DMS 273 treated with DMSO at 0.1 percent for 48 hours (cell line): ENCODE measurements at regions not wholly inside any gene's neighbourhood (a gene's known extent, or its start where the extent isn't known, plus 50 kb on each side); places are given as distances from the start of the nearest gene placed in this dataset.
"Not testable (repeated sequence)": the region's sequence is repeated elsewhere in the genome, so short reads cannot be mapped to it uniquely, and the experiment has no call there.

ENCODE experiments used
- DNase-seq: peaks from one replicate; lab custom pipeline; 2025; lab: John Stamatoyannopoulos, UW

DNA sequence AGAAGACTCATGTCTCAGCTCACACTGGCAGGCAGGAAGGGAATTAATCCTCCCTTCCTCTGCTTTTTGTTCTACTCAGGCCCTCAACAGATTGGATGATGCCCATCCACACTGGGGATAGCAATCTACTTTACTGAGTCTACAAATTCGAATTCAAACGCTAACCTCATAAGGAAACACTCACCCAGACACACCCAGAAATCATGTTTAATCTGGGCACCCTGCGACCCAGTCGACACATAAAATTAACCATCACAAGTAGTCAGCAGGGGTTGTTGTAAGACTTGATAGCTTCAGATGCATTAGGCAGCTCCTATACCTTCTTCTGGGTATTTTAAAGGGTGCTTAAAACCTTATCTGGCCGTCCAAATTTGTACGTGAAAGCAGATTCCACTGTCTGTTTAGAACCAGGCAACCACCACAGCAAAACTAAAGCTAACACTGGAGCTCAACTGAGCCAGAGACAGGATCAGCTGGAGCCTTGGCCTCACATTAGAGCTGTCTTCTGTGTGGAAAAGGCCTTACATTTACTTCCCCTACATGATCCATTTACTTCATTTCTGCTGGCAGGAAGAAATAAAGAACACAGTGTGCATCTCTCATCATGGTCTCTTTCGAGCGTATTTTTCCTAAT lies 407.3 kb upstream of the PPP2R3A start:
- no peak for DNase-seq

DNA sequence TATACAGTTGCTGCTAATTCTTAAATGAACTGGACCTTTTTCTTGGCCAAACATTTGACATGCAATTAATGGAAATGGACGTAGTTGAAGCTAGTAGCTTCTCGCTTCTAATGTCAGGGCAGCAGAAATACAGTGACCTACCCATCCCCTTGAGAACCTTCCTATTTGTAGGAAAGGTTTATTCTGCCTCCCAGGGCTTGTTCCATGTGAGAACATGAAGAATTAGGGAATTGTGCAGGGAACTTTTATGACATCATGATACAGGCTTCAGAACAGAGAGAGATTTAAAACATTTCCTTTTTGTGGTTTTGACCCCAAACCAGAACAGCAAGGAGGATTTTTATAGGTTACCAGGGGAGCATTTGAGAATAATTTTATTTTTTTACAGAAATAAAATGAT lies 406.6 kb upstream of the PPP2R3A start:
- DNase-seq: no peak

DNA sequence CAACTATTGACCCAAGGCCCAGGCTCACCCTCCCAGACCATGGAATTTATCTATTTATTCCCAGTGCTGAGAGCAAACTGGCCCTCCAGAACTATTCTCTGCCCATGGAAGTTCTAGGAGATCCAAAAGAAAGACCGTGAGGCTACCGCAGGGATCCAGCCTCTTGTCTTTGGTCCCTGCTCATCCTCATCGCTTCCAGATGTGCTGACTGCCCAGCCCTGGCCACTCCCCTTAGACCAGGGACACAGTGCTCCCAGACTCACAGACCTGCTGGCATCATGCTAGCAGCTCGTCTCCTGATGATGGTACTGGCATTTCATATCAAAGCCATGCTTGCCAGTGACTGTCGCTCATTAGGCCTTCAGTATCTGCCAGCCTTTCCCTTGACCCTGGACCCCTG lies 405.7 kb upstream of the PPP2R3A start:
- no peak for DNase-seq

DNA sequence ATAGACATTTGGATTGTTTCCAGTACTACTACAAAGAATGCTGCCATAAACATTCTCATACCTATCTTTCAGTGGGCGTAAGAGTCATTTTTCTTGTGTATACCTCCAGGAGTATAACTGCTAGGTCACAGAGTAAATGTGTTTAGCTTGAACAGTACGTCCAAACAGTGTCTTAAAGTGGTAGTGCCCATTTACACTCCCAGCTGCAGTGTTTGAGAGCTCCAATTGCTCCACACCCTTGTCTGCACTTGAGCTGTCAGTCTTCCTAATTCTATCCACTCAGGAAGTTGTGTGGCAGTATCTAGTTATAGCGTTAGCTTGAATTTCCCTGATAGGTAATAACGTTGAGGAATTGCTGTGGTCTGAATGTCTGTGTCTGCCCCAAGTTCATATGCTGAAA lies 404.7 kb upstream of the PPP2R3A start:
- no peak for DNase-seq

DNA sequence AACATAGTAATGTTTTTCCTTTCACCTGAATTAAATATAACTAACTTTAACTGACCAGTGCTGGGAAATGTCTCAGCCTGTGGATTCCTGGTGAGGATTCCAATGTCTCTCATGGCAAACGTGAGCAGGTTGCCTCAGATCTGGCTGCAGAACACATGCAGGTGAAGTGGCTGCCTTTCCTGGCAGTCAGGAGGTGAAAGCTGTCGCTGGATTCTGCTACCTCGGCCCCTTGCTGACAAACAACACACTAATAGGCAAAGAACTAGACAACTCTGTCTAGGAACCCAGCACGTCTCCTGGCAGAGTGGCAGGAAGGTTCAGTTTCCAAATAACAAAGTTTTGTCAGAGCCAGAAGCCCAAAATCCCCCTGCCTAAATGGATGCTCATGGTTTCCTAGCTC lies 400.8 kb upstream of the PPP2R3A start:
- no peak for DNase-seq

DNA sequence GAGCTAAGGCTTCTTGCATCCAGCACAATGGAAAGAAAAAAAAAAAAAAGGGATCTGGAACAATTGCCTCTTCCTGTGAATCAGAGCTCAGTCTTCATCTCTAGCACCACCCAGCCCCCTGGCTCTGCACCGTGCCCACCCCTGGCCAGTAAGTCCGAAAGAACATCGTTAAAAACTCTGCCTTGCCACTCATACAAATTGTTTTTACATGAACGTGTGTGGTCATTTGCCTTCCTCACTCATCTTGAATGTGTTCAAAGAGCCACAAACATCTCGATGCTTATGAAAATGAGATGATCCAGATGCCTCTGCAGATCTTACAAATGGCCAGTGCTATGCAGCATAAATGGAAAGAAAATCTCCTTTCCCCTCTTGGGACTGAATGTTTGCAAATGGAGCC lies 400.0 kb upstream of the PPP2R3A start:
- DNase-seq: no peak

DNA sequence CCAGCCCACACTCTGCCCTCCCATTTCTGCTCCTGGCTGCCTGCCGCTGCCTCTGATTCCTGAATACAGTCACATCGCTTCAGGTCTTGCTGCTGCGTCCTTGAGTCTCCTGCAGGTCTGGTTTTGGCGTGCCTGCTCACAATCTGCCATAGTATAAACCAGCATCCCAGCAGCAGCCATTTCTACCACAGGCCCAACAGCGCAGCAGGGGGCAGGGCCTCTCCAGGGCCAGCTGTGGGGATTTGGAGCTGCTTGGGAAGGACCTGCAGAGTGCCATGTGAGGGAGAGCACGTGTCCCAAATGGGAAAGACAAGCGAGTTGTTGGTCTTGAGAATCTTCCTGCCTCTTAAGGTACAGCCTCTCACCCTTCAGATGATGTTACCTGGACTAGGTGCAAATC lies 398.3 kb upstream of the PPP2R3A start:
- DNase-seq: no peak

DNA sequence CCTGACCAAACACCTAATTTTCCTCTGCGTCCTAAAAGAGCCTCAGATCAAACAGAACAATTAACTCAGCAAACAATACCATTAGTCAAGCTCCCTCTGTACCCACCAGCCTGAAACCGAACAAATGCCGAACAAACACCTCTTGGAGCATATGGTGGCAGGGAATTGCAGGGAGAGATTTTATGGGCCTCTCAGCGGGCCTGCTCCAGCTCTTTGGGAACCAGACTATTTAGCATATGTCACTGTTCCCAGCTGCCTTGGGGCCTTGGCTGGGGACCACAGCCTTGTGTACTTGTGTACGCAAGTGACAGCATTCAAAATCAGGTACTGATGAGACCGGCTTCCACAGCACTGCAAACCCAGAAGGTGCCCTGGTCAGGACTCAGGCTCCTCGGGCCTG lies 388.8 kb upstream of the PPP2R3A start:
- no peak for DNase-seq

DNA sequence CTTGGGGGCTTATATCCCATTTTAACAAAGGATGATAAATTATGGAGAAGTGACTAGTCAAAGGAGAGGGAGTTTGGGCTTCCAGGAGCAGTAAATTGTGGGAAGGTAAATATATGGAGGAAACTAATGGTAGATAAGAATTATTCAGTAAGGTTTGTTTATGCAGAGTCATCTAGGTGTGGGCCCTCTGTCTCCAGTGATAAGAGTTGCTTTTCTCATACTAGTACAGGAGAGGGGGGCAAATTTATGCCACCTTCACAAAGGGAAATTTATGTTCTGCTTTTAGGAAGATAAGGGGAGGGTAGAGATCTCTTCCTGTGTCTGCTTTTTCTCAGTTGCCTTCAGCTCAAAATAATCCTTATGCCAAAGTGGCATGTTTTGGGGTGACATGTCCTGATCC lies 383.7 kb upstream of the PPP2R3A start:
- no peak for DNase-seq

DNA sequence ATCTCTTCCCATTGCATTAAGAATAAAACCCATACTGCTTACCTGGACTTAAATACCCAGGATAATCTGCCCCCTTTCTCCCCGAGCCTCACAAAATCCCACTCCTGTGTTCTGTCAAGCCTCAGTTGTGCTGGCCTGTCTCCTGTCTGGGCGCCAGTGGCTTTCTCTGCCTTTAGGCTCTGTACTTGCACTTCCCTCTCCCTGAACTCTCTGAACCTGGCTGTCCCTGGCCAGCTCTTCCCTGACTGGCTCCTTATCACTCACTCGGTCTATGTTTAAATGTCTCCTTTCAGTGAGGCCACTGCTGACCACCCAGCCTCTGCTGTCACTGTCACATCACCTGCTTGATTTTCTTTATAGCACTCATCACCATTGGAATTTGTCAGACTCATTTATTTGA lies 382.7 kb upstream of the PPP2R3A start:
- DNase-seq: no peak

DNA sequence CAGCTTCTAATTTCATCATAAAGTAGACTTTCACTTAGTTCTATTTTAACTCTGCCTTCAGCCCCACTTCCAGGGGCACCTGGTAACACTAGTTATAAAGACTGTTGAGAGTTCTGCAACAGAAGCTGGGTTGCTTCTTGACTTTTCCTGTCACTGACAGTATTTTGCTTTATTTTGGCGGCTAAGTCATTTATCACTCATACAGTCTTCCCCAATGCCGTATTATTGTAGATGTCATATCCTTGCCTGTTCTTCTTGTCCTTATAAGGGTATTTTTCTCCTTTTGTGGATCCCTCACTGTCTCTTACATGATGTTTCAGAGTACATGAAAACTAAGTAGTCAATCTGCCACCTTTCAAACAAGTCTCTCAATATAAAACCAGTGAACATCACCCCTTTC lies 369.0 kb upstream of the PPP2R3A start:
- no peak for DNase-seq

DNA sequence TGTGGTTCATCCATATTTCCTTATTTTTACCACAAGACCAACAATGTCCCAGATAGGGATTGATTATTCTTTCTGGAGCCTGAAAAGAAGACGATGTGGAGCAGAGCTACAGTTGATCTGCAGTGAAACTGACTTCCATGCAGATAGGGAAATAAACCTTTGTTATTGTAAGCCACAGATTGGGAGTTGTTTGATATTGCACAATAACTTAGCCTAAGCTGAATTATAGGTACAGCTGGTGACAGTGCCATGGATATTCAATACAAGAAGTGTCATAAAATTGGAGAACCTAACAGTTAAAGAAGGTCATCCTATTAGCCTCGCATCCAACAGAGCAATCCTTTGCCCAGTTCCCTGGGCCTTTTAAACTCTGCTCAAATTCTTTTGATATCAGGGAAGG lies 367.7 kb upstream of the PPP2R3A start:
- no peak for DNase-seq

DNA sequence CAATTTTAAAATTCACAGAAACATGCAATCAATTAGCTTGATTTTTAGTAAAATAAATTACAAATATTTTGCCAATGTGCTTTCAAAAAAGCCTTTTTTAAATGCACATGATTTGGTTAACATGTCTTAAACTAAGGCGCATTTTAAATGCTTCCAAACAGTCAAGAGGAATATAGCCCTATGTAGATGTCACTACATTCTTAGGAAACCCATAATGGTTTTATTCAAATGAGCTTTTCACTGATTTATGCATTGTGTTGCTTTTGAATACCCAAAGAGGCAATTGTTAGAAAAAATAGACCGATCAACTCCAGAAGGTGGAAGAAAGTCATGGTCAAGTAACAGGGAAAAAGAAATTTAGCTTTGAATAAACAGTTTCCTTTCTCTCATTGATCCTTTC lies 366.9 kb upstream of the PPP2R3A start:
- no peak for DNase-seq

DNA sequence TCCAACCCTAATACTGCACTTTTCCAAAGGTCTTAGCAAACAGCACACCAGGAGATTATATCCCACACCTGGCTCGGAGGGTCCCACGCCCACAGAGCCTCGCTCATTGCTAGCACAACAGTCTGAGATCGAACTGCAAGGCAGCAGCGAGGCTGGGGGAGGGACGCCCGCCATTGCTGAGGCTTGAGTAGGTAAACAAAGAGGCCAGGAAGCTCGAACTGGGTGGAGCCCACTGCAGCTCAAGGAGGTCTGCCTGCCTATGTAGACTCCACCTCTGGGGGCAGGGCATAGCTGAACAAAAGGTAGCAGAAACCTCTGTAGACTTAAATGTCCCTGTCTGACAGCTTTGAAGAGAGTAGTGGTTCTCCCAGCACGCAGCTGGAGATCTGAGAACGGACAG lies 361.0 kb upstream of the PPP2R3A start:
- DNase-seq: not testable (repeated sequence)

DNA sequence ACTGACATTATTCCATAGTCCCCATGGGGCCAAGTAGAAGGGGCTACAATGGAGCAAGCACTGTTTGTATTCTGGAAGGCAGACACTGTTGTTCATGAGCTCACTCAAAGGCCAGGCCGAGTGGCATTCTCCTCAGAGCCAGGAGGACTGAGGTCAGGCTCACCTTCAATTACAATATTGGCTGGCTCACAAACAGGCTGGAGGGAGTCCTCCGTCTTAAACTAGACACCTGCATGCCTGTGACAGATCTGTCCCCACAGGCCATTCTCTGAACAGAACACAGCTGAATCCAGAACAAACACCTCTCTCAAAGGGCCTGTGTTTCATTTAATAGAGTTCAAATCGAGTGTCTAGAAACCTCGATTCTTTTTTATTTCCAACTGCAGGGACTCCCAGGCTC lies 347.4 kb upstream of the PPP2R3A start:
- DNase-seq: no peak

DNA sequence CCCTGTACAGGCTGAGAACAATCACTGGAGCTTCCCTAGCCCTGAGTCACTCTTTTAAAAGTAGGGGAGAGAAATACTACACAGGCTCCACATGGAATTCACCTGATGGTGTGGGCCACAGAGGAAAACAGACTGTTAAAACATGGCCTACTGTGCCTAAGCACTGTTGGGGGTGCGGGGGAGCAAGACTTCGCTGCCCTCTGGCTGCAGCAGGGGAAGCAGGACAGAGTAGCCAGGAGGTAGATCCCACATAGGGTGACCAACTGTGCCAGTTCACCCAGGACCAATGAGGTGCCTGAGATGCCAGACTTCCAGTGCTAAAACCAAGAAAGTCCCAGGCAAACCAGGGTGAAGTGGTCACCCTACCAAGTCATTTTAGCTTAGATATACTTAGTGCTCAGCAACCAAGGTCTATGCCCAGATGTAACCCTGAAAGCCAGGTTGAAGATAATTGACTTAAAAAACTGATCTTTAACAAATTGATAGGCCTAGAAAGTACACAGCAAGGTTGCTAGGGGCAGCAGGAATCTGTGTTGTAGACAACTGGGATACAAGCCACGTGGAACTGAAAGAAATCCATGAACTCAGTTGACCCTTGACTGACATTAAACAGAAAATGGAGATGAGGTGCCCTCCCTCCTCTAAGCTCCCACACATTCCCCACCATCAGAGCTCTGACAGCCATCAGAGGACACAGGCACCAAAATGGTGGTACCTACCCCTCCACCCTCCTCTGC lies 344.2 kb upstream of the PPP2R3A start:
- DNase-seq: no peak

DNA sequence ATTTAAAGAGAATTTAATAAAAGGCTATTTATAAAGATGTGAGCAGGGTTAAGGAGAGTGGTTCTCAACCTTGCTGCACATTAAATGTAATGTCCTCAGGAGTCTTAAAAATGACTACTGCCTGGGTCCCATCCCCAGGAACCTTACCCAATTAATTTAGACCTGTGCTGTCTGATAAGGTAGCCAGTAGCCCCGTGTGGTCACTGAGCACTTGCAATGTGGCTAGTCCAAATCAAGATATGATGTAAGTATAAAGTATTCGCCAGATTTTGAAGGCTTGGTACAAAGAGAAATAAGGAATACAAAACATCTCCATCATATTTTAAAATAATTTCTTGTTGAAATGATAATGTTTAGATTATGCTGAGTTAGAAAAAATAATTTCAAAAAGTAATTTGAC lies 343.3 kb upstream of the PPP2R3A start:
- DNase-seq: no peak

DNA sequence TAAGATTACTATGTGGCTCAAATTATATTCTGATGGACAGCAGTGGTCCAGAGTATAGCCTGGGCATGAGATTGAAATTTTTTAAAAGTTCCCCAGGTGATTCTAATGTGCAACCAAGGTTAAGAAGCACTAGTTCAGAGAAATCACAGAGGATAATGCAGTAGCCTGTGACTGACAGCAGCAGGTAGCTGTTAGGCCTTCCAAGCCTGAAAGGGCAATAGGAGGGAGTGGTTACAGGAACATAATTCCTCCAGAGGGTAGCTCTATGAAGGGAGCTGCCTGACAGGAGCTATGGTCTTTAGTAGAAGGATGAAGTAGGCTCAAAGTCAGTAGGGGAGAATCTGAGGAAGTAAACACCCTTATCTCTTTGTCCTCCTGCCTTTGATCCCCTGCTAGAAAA lies 342.9 kb upstream of the PPP2R3A start:
- DNase-seq: no peak

DNA sequence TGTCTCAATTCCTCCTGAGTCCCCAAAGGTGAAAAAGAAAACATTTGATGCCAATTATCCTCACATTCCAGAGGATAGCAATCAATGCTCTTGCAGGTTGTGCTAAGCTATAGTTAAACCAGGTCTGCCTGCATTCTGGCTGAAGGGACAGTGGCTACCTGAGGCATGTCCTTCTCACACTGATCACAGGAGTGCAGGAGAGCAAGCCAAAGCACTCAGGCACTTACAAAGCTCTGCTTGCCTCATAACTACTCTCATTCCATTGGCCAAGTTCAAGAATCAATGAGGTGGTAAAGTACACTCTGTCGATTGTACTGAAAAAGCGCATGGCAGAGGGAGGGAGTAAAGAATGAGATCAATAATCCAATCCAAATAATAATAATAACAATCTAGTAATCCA lies 342.0 kb upstream of the PPP2R3A start:
- DNase-seq: no peak

DNA sequence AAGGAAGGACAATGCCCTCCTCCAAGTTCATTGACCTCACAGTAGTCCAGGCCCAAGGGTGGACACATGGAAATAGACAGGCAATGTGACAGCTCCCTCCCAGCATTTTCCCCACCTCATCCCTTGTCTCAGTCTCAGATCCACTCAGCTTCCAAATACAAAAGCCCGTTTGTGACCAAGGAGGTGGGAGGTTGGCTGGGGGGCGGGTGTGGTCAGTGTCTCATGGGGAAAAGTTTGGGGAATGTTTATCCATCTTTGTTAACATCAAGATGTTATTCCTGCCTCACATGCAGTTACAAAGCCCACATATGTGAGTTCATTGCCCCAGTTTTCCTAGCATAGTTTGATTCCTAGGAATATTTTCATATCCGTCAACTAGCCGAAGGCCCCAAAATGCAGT lies 338.5 kb upstream of the PPP2R3A start:
- DNase-seq: no peak

DNA sequence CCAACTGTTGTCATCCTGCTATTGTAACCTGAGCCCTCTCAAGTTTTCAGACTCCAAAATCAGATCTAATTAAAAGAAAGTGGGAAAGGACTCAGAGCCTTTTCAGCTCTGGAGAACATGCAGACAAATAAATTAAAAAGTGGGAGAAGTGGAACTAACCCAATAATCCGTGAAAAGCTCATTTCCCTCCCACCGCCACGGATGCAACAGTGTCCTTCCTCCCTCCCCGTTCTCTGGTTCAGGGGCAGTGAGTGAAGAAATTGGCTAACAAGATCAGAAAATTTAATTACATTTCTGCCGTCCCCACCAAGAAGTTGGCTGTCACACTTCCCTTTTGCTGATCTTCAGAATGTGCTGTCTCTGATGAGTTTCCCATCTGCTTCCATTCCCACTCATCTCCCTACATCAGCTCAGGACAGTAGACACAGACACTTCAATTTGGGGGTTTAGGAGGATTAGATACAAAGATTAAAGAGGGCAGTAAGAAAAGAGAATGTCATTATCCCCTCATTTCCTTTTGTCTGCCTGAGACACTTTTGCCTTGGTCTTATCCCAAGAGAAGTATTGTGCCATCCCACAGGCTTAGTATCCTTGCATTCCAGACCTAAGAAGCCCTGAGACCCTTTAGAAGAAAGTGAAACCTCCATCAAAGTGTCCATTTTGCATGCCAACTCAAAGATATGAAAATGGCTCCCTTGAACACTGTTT lies 335.7 kb upstream of the PPP2R3A start:
- DNase-seq: no peak

DNA sequence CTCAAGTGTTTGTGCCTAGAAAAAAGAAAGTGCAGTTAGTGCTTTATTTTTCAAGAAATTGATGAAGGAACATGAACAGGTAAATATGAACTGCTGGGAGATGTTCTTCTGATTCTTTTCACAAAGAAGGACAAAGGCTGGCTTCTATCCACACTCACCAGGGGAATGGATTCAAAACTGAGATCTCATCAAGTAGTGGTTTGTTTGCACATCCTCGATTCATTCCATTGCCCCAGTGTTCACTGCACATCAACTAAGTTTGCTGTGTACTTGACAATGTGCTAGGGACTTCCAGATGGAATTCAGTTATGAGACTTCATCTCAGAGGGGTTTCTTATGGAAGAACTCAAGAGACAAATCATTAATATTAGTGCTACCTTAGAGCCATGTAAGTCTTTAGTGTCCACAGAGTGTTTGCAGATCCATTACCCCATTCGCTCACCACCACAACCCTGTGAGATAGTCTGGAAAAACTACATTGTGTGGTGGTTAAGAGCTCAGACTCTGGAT lies 332.9 kb upstream of the PPP2R3A start:
- no peak for DNase-seq

DNA sequence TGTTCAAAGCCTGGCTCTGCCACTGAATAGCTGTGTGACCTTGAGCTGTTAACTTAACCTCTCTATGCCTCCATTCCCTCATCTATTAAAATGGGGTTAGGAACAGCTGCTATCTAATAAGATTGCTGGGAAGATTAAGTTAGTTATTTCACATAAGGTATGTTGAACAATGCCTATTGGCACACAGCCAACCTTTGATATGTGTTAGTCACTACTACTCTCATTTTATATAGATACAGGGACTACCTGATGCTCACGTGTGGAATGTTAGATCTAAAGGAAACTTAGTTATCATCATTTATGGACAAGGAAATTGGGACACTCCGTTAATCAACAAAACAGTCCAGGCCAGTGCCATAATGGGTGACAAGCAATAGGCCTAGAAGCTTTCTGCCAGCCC lies 332.4 kb upstream of the PPP2R3A start:
- no peak for DNase-seq
